Sigmoid colon (tissue), 6 donors: ENCODE measurements at regions not wholly inside any gene's neighbourhood (a gene's known extent, or its start where the extent isn't known, plus 50 kb on each side); places are given as distances from the start of the nearest gene placed in this dataset.
"Not testable (repeated sequence)": the region's sequence is repeated elsewhere in the genome, so short reads cannot be mapped to it uniquely, and the experiment has no call there.

Source experiments
- DNase-seq: peaks from one replicate; pipeline ENCODE4 v3.0.0-alpha.2; 2019
- H3K27ac ChIP-seq, 4 donors: fragments of 200-600 bp; sonication (generic); one replicate each; pipeline ENCODE4 v1.5.1; 2016 to 2019; ENCODE audit warnings: mild to moderate bottlenecking in 1 of 4
- H3K27me3 ChIP-seq, 3 donors: fragments of 200-600 bp; sonication (generic); one replicate each; pipeline ENCODE4 v1.5.1; 2019; ENCODE audit warnings: mild to moderate bottlenecking in 1 of 3
- H3K36me3 ChIP-seq, 4 donors: fragments of 200-600 bp; sonication (generic); one replicate each; pipeline ENCODE4 v1.5.1; 2016 to 2019
- H3K4me1 ChIP-seq, 4 donors: fragments of 200-600 bp; sonication (generic); one replicate each; pipeline ENCODE4 v1.5.1; 2017 to 2019
- H3K4me3 ChIP-seq, 4 donors: fragments of 200-600 bp; sonication (generic); one replicate each; pipeline ENCODE4 v1.5.1; 2017 to 2019; ENCODE audit warnings: mild to moderate bottlenecking in 2 of 4, moderate library complexity in 1 of 4
- H3K9me3 ChIP-seq, 4 donors: fragments of 200-600 bp in 3 of 4; sonication (generic) in 3 of 4; one replicate each; pipeline versions ENCODE4 v1.5.1 to v1.6.1; 2013 to 2019
- EP300 ChIP-seq, 4 donors: sonication (generic); formaldehyde crosslinking; IDR thresholded peaks; one replicate each; pipeline ENCODE4 v1.6.1; 2017; ENCODE audit warnings: antibody characterized with exemption in 4 of 4
- POLR2A ChIP-seq, 2 donors: fragments of 450-650 bp; IDR thresholded peaks; one replicate each; pipeline ENCODE4 v1.6.1; 2016; ENCODE audit warnings: antibody characterized with exemption in 2 of 2, mild to moderate bottlenecking in 2 of 2, moderate library complexity in 2 of 2
- POLR2AphosphoS5 ChIP-seq, 4 donors: sonication (generic); formaldehyde crosslinking; IDR thresholded peaks; one replicate each; pipeline ENCODE4 v1.6.1; 2017; ENCODE audit warnings: antibody characterized with exemption in 4 of 4
- WGBS, 2 donors: extraction: QIAGEN DNeasy Blood & Tissue Kit; methylation state at CpG; one replicate each; pipeline ENCODE4 v1.1.7; 2013; 5-methylcytosine and 5-hydroxymethylcytosine counted together
- intact Hi-C: fragments of 100-400 bp; cut with DNase I; formaldehyde crosslinking; loops from one replicate; pipeline ENCODE4 v1.15.1; 2023
- TF ChIP-seq, protein P1 (sequence below), 4 experiments: fragments of 450-650 bp in 3 of 4; fragments of 200-600 bp in 1 of 4; IDR thresholded peaks; one replicate each; pipeline ENCODE4 v1.5.1; 2016 to 2019; ENCODE audit warnings: antibody characterized with exemption in 4 of 4, mild to moderate bottlenecking in 3 of 4, moderate library complexity in 2 of 4
- donor health status: healthy with polysubstance abuse.
- donor health status: healthy.

- Histone ChIP-seq H3K36me3 (no peaks in the 10 kb centered on the region), H3K4me1 (no peaks in the 10 kb centered on the region), H3K27me3 (no peaks in the 10 kb centered on the region), H3K4me3 (no peak overlapping the region), H3K9me3 (no peaks in the 10 kb centered on the region), H3K27ac (no peak overlapping the region)
- intact Hi-C loops: no loop called here
- no peak for TF ChIP-seq POLR2AphosphoS5 (IDR thresholded peaks at IDR 0.05)
- TF ChIP-seq, protein P1, sequence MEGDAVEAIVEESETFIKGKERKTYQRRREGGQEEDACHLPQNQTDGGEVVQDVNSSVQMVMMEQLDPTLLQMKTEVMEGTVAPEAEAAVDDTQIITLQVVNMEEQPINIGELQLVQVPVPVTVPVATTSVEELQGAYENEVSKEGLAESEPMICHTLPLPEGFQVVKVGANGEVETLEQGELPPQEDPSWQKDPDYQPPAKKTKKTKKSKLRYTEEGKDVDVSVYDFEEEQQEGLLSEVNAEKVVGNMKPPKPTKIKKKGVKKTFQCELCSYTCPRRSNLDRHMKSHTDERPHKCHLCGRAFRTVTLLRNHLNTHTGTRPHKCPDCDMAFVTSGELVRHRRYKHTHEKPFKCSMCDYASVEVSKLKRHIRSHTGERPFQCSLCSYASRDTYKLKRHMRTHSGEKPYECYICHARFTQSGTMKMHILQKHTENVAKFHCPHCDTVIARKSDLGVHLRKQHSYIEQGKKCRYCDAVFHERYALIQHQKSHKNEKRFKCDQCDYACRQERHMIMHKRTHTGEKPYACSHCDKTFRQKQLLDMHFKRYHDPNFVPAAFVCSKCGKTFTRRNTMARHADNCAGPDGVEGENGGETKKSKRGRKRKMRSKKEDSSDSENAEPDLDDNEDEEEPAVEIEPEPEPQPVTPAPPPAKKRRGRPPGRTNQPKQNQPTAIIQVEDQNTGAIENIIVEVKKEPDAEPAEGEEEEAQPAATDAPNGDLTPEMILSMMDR (IDR thresholded peaks at IDR 0.05): no peak
- TF ChIP-seq EP300 (IDR thresholded peaks at IDR 0.05): no peak
- no peak for TF ChIP-seq POLR2A (IDR thresholded peaks at IDR 0.05)
- DNase-seq: no peak
Measured at GRCh38 chr10:120042705-120043104, 150.2 kb downstream of the SEC23IP start.

DNA sequence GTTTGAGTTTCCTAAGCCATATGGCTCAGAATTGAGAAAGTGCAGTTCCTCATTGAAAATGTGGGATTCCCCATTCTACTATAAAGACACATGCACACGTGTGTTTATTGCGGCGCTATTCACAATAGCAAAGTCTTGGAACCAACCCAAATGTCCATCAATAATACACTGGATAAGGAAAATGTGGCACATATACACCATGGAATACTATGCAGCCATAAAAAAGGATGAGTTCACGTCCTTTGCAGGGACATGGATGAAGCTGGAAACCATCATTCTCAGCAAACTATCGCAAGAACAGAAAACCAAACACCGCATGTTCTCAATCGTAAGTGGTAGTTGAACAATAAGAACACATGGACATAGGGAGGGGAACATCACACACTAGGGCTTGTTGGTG is 154.8 kb downstream of the SEC23IP start:
- intact Hi-C loops, H3K9me3 ChIP-seq, H3K4me1 ChIP-seq, H3K36me3 ChIP-seq, H3K27ac ChIP-seq, DNase-seq, H3K4me3 ChIP-seq, H3K27me3 ChIP-seq: not testable (repeated sequence)
- 83 to 90% methylated on average over 7 of the region's 7 CpGs for WGBS, 2 donors

DNA sequence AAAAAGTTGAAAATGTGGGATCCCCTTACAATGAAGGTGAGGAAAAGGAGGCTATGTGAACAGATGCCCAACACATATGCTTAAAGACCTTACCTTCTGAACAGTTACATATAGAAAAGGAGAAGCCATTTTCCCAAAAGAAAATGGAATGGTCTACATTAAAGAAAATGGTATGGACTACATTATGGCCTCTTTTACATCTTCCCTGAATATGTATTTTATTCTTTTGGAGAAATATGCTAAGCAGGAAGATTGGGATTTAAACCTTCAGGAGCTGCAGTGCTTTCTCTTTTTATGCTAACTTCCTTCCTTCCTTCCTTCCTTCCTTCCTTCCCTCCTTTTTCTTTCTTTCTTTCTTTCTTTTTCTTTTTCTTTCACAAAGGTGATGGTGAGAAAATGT is 155.4 kb downstream of the SEC23IP start:
- Histone ChIP-seq H3K4me3 (no peak overlapping the region), H3K9me3 (no peaks in the 10 kb centered on the region), H3K36me3 (no peaks in the 10 kb centered on the region), H3K4me1 (no peaks in the 10 kb centered on the region), H3K27ac (no peak overlapping the region), H3K27me3 (no peaks in the 10 kb centered on the region)
- intact Hi-C loops: no loop called here
- DNase-seq: no peak
- TF ChIP-seq, protein P1 (IDR thresholded peaks at IDR 0.05): no peak
- TF ChIP-seq POLR2AphosphoS5 (IDR thresholded peaks at IDR 0.05): no peak
- TF ChIP-seq POLR2A (IDR thresholded peaks at IDR 0.05): no peak
- TF ChIP-seq EP300 (IDR thresholded peaks at IDR 0.05): no peak

- DNase-seq: no peak
- Histone ChIP-seq H3K4me1 (no peaks in the 10 kb centered on the region), H3K4me3 (no peak overlapping the region), H3K27ac (no peak overlapping the region), H3K9me3 (no peaks in the 10 kb centered on the region), H3K27me3 (no peaks in the 10 kb centered on the region), H3K36me3 (no peaks in the 10 kb centered on the region)
- TF ChIP-seq POLR2A (IDR thresholded peaks at IDR 0.05): no peak
- no peak for TF ChIP-seq EP300 (IDR thresholded peaks at IDR 0.05)
- TF ChIP-seq, protein P1 (IDR thresholded peaks at IDR 0.05): no peak
- 29 to 70% methylated on average over 1 of the region's 1 CpG for WGBS, 2 donors
- intact Hi-C loops: no loop called here
Measured at GRCh38 chr10:120048391-120048790, 155.9 kb downstream of the SEC23IP start.

DNA sequence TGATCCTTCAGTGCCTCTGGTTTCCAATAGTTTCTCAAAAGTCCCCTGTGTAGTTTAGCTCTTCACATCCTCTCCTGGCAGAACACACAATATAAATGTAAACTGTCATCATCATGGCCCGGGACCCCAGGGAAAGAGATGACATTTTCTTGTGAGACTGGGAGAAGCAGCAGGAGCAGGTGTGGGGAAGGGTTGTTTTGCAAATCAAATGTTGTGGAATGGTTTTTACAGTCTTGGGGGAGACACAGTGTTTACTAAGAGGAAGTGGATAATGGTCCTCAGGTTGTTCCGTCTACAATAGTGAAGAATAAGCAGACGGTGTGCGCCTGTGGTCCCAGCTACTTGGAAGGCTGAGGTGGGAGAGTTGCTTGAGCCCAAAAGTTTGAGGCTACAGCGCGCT is 159.1 kb downstream of the SEC23IP start:
- DNase-seq: no peak
- no peak overlapping the region for H3K27ac ChIP-seq

More for the DNA sequence above, 159.1 kb downstream of the SEC23IP start:
- TF ChIP-seq, protein P1 (IDR thresholded peaks at IDR 0.05): no peak
- no peak for TF ChIP-seq EP300 (IDR thresholded peaks at IDR 0.05)
- H3K27me3 ChIP-seq: no peaks in the 10 kb centered on the region
- H3K36me3 ChIP-seq: no peaks in the 10 kb centered on the region
- H3K9me3 ChIP-seq: no peaks in the 10 kb centered on the region
- intact Hi-C loops: no loop called here
- 70 to 79% methylated on average over 6 of the region's 6 CpGs for WGBS, 2 donors
- no peak overlapping the region for H3K4me3 ChIP-seq
- H3K4me1 ChIP-seq: no peaks in the 10 kb centered on the region
